ENCODE measurements at regions not wholly inside any gene's neighbourhood (a gene's known extent, or its start where the extent isn't known, plus 50 kb on each side); places are given as distances from the start of the nearest gene placed in this dataset.
"Not testable (repeated sequence)": the region's sequence is repeated elsewhere in the genome, so short reads cannot be mapped to it uniquely, and the experiment has no call there.

DNA sequence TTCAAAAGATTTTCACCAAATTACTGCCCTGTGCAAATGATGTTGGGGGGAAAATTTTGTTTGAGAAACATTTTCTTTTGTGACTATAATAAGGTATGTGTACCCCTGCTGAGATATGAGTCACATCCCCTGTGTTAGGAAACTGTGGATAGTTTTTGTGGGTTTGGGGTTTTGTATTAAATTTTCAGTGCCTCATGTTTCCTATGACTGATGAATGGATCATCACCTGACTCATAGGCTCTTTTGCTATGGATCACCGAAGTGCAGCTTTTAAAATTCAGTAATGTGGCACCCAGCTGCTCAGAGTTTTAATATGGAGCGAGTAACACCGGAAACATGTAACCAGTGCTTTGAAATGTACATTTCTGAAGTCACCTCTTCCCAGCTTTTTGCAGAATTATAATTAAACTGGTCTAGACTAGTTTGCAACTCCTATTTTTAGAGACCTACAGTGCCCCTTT lies 167.4 kb upstream of the HMGA2 start:
- DNase-seq: no peak

DNA sequence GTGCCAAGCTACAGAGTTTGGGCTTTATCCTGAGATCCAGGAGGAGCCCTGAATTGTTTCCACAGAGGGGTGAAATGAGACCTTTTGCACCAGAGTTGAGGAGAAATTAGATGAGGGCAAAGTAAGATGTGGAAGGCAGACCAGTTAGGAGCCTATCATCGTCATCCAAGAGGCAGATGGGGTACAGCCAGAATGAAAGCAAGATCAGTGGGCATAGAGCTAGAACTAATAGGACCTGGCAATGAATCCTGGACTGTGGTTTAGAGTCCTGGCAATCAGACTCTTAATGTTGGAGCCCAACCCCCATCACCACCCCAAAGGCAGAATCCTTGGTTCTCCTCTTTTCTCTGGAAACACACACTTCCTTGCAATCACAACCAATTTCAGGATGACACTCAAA lies 166.6 kb upstream of the HMGA2 start:
- no peak for DNase-seq

DNA sequence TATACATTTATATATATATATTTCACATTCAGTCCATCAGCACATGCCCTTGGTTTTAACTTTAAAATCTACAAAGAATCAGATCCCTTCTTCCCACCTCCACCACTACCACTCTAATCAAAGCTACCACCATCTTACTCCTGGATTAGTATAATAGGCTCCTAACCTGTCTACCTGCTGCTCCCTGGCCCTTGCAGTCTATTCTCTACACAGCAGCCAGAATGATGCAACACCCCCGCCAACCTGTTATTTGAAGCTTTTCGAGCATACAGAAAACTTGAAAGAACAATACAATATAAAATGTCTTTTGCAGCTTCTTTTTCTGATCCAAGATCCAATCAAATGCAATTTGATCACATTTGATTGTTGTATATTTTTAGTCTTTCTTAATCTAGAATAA lies 165.9 kb upstream of the HMGA2 start:
- DNase-seq: no peak

DNA sequence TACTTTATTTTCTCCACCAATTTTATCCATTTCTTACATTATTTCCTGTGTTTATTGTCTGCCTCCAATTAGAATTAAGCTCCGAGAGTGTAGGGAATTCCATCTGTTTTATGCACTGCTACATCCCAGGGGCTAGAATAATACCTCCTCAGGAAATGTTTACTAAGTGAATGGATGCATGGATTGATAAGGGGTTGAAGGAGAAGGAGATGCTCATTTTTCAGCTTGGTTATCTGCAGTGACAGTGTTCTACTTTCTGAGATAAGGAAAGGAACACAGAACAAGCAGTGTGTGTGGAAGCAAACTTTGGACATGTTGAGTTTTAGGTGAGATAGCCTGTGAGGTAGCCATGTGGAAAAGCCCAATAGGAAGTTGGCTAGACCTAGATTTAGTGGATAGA lies 164.6 kb upstream of the HMGA2 start:
- DNase-seq: no peak

DNA sequence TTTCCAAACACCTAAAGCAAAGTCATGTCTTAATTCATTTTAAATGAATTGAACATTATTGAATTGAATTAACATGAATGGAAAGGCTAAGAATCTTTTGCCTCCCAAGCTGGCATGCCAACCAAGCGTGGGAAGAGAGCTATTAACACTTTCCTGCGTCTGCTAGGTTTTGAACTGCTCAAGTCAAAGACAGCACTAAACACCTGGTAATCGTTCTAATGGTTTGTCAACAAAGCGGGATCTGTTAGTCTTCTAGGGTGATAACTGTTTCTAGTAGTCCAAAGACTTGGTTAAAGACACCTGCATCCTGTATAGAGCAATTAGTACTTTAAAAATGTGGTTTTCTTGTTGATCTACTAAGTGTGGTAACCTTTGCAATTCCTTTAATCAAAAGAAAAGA lies 164.2 kb upstream of the HMGA2 start:
- DNase-seq: no peak

DNA sequence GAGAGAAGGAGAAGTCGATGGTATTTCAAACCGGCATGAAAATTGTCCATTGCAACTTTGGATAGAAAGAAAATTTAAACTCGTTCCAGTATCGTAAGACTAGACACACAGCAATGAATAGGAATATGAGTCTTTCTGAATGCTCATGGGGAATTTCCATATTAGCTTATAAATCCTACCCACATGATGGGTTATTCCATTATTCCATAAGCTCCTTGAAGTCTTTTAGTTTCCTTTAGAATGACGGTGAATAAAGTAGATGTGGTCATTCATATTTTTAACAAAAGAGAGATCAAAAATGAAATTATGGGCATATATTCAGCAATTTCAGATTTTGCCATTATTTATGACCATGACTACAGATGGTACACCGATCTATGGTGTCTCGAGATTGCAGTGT lies 163.4 kb upstream of the HMGA2 start:
- no peak for DNase-seq

DNA sequence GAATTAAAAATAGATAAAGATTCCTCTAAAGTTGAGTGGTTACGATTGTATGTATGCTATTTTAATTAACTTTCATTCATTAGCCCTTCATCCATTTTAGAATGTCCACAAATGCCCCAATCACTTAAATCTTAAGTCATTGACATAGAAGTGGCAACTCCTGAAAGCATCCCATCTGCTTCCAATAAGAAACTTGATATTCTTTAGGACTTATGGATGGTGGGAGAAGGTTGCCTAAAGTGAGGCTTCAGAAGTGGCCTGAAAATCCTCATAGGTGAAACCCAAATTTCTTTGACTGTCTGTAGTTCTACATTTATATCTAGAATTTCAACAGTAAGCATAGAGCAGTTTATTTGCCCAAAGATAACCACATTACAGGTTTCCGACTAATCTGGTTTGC lies 161.7 kb upstream of the HMGA2 start:
- no peak for DNase-seq

DNA sequence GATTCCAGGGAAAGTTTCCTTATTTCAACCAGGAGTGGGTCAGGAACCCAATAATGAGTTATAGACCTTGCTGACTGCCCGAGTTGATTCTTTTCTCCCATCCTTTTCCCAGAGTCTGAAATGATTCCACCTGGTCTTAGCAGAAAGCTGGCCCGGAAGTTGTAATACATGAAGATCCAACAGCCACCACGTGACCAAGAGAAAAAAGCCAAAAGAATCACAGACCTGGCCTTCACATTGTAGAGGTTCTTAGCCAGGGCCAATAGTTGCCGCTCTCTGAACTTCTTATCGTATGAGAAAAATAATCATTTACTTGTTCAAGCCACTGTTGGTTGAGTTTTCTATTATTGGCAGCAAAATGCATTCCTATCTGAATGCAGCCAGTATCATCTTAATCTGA lies 161.2 kb upstream of the HMGA2 start:
- DNase-seq: no peak

DNA sequence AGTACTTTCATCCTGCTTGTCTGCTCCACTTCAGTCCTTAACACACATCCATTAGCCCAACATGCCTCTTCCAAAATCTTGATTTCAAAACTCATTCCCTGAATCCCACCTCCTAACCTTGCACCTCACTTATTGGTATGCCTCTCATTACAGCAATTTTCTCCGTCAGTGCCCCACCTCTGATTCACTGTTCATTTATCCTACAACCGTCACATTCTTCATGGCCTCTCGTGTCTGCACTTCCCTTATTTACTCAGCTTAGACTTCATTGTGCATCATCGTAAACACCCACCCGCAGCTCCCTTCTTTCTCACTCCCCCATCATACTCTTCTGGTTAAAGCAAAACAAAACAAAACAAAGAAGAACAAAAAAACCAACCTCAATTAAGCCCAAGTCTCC lies 160.6 kb upstream of the HMGA2 start:
- DNase-seq: no peak

DNA sequence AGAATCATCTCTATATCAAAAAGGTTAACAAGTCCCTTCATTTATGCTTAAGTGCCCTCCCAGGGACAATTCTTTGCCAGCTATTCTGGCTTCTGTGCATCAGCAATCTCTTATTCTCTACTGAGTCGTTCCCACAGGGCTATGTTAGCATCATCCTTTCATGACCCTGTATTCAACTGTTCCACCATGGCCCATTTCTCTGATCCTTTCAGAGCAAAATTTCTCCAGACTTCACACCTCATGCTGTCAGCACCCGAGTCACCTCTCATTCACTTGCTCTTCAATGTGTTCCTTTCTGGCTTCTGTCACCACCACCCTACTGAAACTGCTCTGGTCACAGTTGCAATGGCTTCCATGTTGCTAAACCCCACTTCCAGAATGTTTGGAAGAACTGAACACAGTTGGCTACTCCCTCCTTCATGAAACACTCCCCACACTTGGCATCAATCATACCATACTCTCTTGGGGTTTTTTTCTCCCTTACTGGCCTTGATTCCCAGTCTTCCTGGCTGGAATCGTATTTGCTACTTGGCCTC lies 159.5 kb upstream of the HMGA2 start:
- no peak for DNase-seq

DNA sequence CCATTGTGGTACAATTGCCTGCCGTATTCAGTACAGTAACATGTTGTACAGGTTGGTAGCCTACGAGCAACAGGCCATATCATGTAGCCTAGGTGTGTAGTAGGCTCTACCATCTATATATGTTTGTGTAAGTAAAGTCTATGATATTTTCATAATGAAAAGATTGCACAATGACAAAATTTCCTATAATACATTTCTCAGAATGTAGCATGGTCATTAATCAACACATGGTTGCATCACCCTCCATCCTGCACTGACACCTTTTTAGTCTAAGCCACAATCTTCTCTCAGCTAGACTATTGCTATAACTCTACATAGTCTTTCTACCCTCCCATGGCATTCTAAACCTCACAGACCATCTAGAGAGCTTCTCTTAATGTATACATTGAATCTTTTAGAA lies 158.5 kb upstream of the HMGA2 start:
- no peak for DNase-seq

DNA sequence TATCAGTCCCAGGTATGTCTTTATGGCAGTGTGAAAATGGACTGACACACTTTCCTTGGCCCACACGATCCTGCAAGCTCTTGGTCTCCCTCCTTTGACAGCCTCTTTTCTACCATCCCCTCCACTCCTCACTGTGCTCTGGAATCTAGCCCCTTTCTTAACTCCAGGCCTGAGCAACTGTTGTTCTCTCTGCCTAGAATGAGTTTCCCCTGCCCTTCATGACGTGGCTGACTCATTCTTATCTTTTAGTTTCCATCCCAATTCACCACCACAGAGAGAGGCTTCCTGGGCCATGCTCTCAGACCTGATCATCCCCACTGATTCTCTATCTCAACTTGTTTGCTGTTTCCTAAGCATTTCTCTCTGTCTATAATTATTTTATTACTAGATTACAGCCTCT lies 157.4 kb upstream of the HMGA2 start:
- DNase-seq: no peak

DNA sequence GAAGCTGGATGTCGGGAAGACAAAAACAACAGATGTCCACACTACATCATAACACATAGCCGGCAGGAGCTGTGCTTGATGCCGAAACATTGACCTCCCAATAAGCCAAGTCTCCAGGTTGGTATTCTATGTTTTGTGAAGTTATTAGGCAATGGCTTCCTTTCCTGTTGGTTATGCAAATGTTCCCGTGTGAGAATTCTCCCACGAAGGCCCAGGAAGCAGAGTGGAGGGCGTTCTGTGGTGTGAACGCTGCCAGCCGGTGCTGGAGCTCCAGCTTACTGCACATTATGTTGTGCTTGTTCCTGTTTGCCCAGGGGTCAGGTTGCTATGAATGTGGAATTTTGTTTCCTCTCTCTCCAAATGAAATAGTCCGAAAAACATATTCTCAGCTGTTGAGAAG lies 156.4 kb upstream of the HMGA2 start:
- DNase-seq: no peak

DNA sequence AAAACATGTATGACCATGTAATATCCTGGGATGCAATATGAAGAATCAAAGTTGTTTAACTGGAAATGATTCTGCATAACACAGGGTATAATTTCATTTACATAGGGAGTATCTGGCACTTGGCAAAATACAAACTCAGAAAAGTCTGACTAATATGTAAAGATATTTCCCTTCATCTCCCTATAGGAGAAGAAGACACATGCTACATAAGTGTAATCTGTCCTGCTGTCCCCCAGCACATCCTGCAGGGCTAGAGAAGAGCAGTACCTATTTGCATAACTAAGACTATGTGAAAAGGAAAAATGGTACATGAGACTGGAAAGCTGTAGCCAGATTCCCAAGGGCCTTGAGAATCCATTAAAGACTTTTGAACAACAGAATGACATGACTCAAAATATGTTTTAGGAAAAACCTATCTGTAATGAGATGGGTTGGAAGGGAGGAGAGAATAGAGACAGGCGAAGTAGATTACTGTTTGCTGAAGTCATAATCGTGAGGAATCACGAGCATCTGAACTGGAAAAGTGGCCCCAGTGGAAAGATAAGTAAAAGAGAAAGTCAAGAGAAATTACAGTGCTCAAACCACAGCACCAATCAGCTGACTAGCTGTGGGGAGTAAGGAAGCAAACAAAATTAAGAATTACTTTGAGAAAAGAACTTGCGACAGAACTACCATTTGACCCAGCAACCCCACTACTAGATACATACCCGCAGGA lies 155.1 kb upstream of the HMGA2 start:
- DNase-seq: no peak

DNA sequence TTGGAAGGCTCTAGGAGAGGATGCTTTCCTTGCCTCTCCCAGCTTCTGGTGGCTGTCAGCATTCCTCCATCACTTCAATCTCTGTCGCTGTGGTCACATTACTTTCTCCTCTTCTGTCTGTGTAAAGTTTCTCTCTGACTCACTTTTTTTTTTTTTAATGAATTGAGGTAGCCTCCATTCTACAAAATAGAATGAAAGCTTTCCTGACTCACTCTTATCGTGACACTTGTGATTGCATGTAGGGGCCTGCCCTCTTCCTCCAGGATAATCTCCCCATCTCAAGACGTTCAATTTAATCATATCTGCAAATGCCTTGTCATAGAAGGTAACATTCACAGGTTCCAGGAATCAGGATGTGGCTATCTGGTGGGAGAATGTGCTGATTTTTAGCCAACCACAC lies 153.5 kb upstream of the HMGA2 start:
- no peak for DNase-seq

DNA sequence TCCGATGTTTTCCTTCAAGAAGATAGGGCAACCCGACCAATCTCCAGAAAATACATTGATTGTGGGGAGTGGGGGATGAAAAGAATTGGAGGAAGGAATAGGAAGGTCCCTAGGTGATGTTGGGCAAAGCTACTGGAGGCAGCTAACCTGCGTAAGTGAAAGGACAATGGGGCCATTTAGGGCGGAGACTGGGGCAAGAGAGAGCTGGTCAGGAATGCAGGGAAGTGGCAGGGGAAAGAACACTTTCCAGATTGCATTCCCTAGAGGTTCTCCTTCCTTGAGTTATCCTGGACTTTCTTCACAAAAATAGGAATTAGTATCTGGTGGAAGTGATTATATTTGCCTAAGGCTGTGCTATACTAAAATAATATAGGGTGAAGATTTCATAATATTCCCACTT lies 151.8 kb upstream of the HMGA2 start:
- no peak for DNase-seq

DNA sequence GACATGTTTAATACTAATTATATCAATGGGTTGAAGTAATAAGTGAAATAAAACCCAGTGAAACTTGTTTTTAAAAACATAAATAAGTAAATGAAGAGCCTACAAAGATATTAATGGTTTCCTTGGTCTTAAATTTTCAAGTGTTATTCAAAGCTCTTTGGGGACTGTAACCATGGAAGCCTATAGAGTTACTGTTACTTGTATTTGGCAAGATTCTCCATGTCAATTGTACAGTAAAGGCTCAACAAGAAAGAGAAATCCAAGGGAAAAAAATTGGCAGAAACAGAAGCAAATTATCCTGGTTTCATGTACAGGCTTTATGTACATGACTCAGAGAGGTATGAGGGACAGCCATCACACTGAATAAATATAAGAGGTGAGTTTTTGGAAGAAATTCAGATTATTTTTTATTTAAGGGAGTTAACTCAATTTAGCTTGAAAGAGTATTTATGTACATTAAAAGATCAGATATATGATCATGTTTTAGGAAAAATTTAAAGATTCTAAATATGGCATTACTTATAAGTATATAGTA lies 151.1 kb upstream of the HMGA2 start:
- no peak for DNase-seq

DNA sequence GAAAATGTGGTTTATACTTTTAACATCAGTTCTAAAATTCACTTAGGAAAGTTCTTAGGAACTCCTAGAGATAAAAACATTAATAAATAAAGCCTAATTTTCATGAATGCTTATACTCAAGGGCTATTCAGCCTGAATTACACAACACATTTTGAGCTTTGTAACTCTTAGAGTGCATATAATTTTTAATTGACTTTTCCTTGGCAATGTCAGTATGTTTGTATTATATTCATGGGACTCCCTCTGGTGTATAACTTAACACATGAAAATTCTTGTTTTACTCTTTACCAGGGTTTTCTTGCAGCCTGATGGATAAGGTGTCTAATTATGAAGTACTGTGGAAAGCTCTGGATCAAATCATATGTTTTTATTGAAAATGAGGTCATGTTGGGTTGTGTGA lies 150.6 kb upstream of the HMGA2 start:
- DNase-seq: no peak

DNA sequence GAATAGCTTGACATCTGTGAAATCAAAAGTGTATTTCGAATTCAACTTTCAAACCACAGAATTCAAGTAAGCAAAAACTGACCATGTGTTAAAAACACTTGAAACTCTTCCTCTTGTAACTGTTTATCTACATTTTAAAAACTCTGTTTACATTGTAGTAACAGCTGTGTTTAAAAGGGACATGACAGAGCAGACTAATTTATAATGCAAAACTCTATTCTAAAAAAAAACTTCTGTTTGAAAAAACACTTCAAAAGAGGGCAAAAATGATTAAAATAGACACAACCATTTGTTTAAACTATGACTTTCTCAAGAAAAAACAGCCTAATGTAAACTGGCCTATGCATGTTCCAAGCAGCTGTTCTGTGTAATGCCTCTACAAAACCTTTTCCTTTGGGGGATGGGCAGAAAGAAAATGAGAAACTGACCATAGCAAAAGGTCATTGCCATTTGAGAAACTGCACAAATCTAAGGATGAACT lies 149.1 kb upstream of the HMGA2 start:
- DNase-seq: no peak

DNA sequence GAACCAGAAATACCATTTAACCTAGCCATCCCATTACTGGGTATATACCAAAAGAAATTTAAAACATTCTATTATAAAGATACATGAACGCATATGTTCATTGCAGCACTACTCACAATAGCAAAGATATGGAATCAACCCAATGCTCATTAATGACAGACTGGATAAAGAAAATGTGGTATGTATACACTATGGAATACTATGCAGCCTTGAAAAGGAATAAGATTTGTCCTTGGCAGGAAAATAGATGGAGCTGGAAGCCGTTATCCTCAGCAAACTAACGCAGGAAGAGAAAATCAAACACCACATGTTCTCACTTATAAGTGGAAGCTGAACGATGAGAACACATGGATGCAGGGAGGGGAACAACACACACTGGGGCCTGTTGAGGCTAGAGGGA lies 146.1 kb upstream of the HMGA2 start:
- not testable (repeated sequence) for DNase-seq

DNA sequence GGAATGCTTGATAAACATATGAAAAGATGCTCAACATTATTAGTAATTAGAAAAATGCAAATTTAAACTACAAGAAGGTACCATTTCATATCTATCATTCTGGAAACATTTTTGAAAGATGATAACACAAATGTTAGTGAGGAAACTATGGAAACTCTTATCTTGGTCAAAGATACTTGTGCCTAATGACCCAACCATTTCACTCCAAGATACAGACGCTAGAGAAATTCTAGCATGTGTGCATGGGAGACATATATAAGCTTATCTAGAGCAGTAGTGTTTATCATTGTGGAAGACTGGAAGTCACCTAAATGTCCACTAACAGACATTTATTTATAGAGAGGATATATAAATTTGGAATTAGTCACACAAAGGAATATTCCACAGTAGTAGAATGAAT lies 143.1 kb upstream of the HMGA2 start:
- no peak for DNase-seq

DNA sequence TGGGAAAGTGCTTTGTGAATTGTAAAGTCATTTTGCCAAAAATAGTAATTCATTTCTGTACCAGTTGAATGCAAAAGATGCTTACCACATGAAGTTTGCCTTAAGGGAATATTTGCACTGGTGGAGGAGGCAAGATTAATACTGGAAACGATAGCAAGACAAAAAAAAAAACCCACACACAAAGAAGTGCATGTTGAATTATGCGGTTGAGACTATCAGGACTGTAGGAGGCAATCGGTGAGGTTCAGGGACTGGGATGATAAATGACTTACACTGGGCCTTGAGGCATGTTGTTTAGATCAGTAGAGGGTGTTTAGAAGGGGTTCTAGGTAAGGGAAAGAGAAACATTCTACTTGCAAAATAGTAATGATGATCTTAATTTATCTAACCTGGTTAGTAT lies 142.2 kb upstream of the HMGA2 start:
- no peak for DNase-seq

DNA sequence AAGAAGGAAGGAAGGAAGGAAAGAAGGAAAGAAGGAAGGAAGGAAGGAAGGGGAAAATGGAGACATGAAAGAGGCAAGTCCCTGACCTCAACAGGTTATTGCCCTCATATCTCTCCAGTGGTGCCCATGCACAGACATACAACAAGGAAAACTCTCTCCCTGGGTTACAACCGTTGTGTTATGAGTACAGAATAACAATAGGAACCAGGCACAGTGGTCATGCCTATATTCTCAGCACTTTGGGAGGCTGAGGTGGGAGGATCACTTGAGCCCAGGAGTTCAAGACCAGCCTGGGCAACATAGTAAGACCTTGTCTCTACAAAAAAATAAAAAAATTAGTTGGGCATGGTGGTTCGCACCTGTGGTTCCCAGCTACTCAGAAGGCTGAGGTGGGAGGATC lies 139.4 kb upstream of the HMGA2 start:
- no peak for DNase-seq

DNA sequence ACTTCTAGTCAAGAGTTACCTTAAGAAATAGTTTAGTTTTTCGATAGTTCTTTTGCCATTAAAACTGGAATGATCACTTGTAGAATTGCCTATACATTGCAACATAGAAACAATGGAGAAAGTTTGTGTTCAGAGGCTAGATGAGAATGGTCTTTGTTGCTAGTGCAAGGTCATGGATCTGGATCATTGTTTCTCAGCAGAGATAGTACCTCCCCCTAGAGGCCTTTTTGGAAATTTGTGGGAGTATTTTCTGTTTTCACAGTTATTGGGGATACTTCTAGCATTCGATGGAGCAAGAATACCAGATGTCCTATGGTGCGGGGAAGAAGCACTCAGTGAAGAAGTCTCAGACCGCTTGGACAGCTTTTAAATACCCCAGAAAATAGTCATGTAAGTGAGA lies 138.8 kb upstream of the HMGA2 start:
- no peak for DNase-seq

DNA sequence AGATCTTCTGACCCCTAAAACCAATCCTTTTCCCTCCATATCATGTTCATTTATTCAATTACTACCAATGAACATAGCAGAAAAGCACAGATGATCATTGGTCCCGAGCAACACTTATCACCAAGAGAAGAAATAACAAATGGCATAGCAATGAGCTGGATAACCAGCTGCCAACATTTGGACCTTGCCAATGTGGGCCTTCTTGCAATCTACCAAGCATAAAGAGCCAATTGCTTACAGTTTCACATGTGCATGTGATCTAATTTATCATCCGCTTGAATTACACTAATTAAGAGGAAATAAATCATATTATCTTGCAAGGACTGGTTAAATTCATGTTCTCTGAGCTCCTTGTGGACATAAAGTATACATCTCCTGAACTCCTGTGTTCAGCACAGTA lies 134.8 kb upstream of the HMGA2 start:
- no peak for DNase-seq

All from activated naive CD4-positive, alpha-beta T cell (primary cell).